HepG2 (cell line): ENCODE measurements at regions not wholly inside any gene's neighbourhood (a gene's known extent, or its start where the extent isn't known, plus 50 kb on each side); places are given as distances from the start of the nearest gene placed in this dataset.

Experiments used
- ATF3 ChIP-seq: sonication (generic); formaldehyde crosslinking; IDR thresholded peaks from 2 replicates; pipeline ENCODE4 v1.4.0; 2020; ENCODE audit warnings: missing genetic modification reagents
- CTCF ChIP-seq: sonication (generic); formaldehyde crosslinking; IDR thresholded peaks from 2 replicates; pipeline ENCODE4 v1.5.0; 2020; ENCODE audit warnings: mild to moderate bottlenecking, missing genetic modification reagents, moderate library complexity
- EZH2 ChIP-seq: conservative IDR thresholded peaks from 2 replicates; pipeline ENCODE4 v1.6.1; 2012; ENCODE audit warnings: mild to moderate bottlenecking, low read depth, low read length, moderate library complexity
- HNF4G ChIP-seq, 2 experiments: sonication (generic) in 1 of 2; formaldehyde crosslinking in 1 of 2; IDR thresholded peaks; 2 replicates each; pipeline versions ENCODE4 v1.4.0 to v1.6.1; 2011 to 2020; ENCODE audit warnings: borderline replicate concordance in 2 of 2, low read depth in 2 of 2, mild to moderate bottlenecking in 2 of 2, low read length in 1 of 2, missing genetic modification reagents in 1 of 2, moderate library complexity in 1 of 2
- MTA3 ChIP-seq: sonication (generic); formaldehyde crosslinking; IDR thresholded peaks from 2 replicates; pipeline ENCODE4 v1.4.0; 2020; ENCODE audit warnings: missing genetic modification reagents
- MXI1 ChIP-seq: IDR thresholded peaks from 3 replicates; pipeline ENCODE4 v1.6.1; 2012; ENCODE audit warnings: low read depth, low read length, inconsistent platforms, borderline replicate concordance
- PBX3 ChIP-seq: sonication (generic); formaldehyde crosslinking; IDR thresholded peaks from 2 replicates; pipeline ENCODE4 v1.8.1; 2023; ENCODE audit warnings: missing genetic modification reagents, inconsistent platforms, borderline replicate concordance
- PHF20 ChIP-seq: sonication (generic); formaldehyde crosslinking; IDR thresholded peaks from 2 replicates; pipeline ENCODE4 v1.5.0; 2020; ENCODE audit warnings: mild to moderate bottlenecking, missing genetic modification reagents
- POLR2A ChIP-seq, 2 experiments: IDR thresholded peaks; 2 replicates each; pipeline ENCODE4 v1.6.1; 2011; ENCODE audit warnings: low read depth in 2 of 2, low read length in 2 of 2, mild to moderate bottlenecking in 1 of 2, moderate library complexity in 1 of 2; ENCODE audit not compliant: insufficient read depth in 1 of 2
- RBFOX2 ChIP-seq: fragments of 200-400 bp; formaldehyde crosslinking; IDR thresholded peaks from 2 replicates; pipeline ENCODE4 v1.6.1; 2017; ENCODE audit warnings: low read depth, mild to moderate bottlenecking, low read length
- ZBTB33 ChIP-seq: sonication (generic); formaldehyde crosslinking; IDR thresholded peaks from 2 replicates; pipeline ENCODE4 v1.4.0; 2020; ENCODE audit warnings: missing genetic modification reagents
- ZNF350 ChIP-seq: sonication (generic); formaldehyde crosslinking; IDR thresholded peaks from 2 replicates; pipeline ENCODE4 v1.4.0; 2020; ENCODE audit warnings: mild to moderate bottlenecking, low read depth, missing genetic modification reagents, borderline replicate concordance
- ZNF431 ChIP-seq: sonication (generic); formaldehyde crosslinking; IDR thresholded peaks from 2 replicates; pipeline ENCODE4 v1.9.0; 2022; ENCODE audit warnings: missing genetic modification reagents, low read depth, mild to moderate bottlenecking, borderline replicate concordance
- ZNF713 ChIP-seq: sonication (generic); formaldehyde crosslinking; IDR thresholded peaks from 2 replicates; pipeline ENCODE4 v1.4.0; 2020; ENCODE audit warnings: mild to moderate bottlenecking, missing genetic modification reagents

- TF ChIP-seq ATF3 (CRISPR knock-in tag) (no peak), HNF4G (IDR thresholded peaks at IDR 0.05; ENCODE audit: borderline replicate concordance, low read depth, low read length) (no peak), HNF4G (CRISPR knock-in tag; IDR thresholded peaks at IDR 0.05; ENCODE audit: borderline replicate concordance, low read depth) (no peak), PHF20 (CRISPR knock-in tag) (no peak), RBFOX2 (no peak), ZBTB33 (CRISPR knock-in tag) (no peak), CTCF (no peak), ZNF713 (CRISPR knock-in tag) (no peak), PBX3 (CRISPR knock-in tag) (no peak), MTA3 (CRISPR knock-in tag) (no peak), ZNF350 (no peak), POLR2A (IDR thresholded peaks at IDR 0.05; ENCODE audit: insufficient read depth in 1 of 2, low read depth in 2 of 2, low read length in 2 of 2) (no peak), MXI1 (no peak), ZNF431 (CRISPR knock-in tag) (no peak), EZH2 (no peak)
Measured at GRCh38 chr19:28971049-28971448, 241.9 kb downstream of the UQCRFS1 start.
